Activated CD8-positive, alpha-beta memory T cell treated with anti-CD3 and anti-CD28 coated beads, Interleukin-2, amount 50 U/mL, for 24 hours (primary cell): ENCODE measurements at regions not wholly inside any gene's neighbourhood (a gene's known extent, or its start where the extent isn't known, plus 50 kb on each side); places are given as distances from the start of the nearest gene placed in this dataset.
"Not testable (repeated sequence)": the region's sequence is repeated elsewhere in the genome, so short reads cannot be mapped to it uniquely, and the experiment has no call there.

ENCODE experiments used
- DNase-seq: peaks from one replicate; pipeline ENCODE4 v3.0.0-alpha.2; 2020; ENCODE audit errors: extremely low read depth

- DNase-seq, result no peak
Measured at GRCh38 chr6:5838656-5839396, 167.9 kb downstream of the NRN1 start.

DNA sequence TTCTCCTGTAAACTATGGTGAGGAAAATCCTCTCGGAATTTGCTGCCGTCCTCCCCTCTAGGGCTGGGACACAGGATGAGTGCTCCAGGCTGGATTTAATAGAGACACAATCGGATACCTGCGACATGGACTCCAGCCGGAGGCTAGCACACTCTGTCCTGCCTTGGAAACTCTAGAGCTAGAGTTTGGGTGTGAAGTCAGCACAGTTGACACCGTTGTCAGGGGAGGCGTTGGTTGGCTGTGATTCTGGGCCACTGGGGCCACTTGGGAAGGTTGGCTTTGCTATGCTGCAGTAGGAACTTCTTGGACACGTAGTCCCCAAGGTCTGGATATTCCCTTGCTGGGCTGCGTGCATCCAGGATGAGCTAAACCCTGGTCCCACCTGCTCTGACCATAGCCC lies 169.4 kb downstream of the NRN1 start:
- DNase-seq, result no peak

DNA sequence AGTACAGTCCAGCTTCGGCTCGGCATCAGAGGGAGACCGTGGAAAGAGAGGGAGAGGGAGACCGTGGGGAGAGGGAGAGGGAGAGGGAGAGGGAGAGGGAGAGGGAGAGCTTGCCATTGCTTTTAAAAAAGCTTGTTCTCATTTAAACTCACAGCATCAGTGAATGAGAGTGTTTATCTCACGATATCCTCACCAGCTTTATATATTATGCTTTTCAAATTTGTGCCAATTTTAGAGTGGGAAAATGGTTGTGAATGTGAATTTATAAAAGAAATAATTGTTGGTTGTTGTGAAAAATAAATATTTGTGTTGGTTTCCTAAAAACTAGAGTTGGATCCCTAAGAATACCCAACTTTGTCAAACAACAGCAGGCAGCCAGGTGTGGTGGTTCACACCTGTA lies 170.1 kb downstream of the NRN1 start:
- not testable (repeated sequence) for DNase-seq

DNA sequence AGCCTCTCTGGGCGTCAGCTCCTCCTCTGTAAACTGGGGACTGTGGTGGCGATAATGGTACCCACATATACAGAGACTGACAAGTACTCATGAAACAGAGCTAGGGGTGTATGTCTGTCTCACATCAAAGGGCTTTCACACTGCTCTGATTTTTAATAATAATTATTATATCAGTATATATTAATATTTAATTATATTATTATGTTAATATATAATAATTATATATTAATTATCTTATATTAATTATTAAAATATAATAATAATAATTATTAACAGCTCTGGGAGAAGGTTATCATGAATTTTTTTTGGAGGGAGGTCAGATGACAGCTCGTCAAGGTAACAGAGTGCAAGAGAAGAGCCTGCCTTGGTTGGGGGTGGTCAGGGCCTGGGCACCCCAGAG lies 173.6 kb downstream of the NRN1 start:
- no peak for DNase-seq

DNA sequence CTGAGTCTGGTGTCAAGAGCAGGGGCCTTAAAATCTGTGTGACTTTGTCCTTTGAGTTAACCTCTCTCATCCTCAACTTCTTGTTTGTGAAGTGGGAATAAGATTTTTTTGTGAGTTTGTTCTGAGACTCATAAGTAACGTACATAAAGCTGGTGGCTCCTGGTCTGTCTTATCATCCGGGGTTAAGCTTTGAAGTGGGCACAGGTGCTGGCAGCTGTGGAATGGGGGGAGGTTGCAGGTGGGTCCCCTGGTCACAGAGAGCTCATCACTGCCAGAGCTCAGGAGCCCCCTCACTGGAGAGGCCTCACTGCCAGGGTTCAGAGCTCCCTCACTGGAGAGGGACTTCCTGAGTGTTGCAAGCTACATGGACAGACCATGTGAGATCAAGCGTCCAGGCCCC lies 174.1 kb downstream of the NRN1 start:
- no peak for DNase-seq

GRCh38 chr6:5831219-5831862 lies 175.4 kb downstream of the NRN1 start:
- not testable (repeated sequence) for DNase-seq

DNA sequence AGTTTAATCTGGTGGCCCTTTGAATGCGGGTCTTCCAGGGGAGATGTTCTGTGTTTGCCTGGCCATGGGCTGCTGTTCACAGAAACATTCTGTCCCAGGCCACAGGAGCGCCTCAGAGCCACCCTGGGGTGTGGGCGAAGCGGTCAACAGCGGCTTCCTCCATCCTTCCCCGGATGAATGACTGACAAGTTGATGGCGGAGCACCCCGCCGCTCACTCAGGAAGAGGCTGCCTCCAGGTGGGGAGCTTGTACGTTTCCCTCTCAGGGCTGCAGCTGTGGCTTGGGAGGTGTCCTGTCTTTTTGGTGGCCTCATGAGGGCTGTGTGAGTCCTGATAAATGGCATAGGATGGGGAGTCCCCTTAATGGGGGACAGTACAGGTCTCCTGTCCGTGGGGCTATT lies 178.4 kb downstream of the NRN1 start:
- no peak for DNase-seq

- DNase-seq, result no peak
Measured at GRCh38 chr6:5827056-5827904, 179.4 kb downstream of the NRN1 start.

GRCh38 chr6:5824382-5824983 lies 182.2 kb downstream of the NRN1 start:
- DNase-seq, result not testable (repeated sequence)
